Stomach (tissue), 4 donors: ENCODE measurements at regions not wholly inside any gene's neighbourhood (a gene's known extent, or its start where the extent isn't known, plus 50 kb on each side); places are given as distances from the start of the nearest gene placed in this dataset.

Experiments used
- EP300 ChIP-seq: sonication (generic); formaldehyde crosslinking; IDR thresholded peaks from one replicate; pipeline ENCODE4 v1.6.1; 2017; ENCODE audit warnings: antibody characterized with exemption
- POLR2AphosphoS5 ChIP-seq, 3 donors: sonication (generic); formaldehyde crosslinking; IDR thresholded peaks; one replicate each; pipeline ENCODE4 v1.6.1; 2016; ENCODE audit warnings: antibody characterized with exemption in 3 of 3
- TF ChIP-seq, protein P1 (sequence below), 7 experiments: fragments of 450-650 bp in 4 of 7; fragments of 200-600 bp in 3 of 7; sonication (generic) in 3 of 7; IDR thresholded peaks; one replicate each; pipeline ENCODE4 v1.5.1; 2016 to 2019; ENCODE audit warnings: antibody characterized with exemption in 7 of 7, control low read depth in 2 of 7, mild to moderate bottlenecking in 1 of 7

DNA sequence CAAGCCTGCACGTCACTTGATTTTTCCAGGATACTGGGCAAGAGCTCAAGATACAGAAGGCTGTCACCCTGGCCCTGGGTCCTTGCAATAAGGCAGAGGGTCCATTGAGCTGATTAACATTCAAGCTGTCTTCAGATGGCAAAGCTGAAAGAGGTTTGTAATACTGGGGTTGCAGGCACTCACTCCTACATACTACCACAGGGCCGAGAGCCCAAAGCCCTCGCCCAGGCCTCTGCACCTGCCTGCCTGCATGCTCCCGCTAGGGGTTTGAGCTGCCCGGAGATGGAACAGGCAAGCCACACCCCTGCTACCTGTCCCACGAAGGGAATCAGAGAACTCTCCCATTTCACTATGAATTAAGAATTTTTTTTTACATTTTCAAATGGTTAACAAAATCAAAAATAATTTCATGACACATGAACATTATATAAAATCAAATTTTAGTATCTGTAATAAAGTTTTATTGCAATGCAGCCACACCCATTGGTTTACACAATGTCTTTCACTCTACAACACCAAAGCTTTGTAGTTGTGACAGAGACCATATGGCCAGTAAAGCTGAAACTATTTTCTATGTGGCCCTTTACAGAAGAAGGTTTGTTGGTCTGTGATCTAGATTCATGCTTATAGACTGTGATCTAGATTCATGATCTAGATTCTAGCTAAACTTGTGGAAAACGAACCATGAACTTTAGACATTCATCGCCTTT lies 530.4 kb upstream of the IGFBP7 start:
- TF ChIP-seq, protein P1, sequence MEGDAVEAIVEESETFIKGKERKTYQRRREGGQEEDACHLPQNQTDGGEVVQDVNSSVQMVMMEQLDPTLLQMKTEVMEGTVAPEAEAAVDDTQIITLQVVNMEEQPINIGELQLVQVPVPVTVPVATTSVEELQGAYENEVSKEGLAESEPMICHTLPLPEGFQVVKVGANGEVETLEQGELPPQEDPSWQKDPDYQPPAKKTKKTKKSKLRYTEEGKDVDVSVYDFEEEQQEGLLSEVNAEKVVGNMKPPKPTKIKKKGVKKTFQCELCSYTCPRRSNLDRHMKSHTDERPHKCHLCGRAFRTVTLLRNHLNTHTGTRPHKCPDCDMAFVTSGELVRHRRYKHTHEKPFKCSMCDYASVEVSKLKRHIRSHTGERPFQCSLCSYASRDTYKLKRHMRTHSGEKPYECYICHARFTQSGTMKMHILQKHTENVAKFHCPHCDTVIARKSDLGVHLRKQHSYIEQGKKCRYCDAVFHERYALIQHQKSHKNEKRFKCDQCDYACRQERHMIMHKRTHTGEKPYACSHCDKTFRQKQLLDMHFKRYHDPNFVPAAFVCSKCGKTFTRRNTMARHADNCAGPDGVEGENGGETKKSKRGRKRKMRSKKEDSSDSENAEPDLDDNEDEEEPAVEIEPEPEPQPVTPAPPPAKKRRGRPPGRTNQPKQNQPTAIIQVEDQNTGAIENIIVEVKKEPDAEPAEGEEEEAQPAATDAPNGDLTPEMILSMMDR (IDR thresholded peaks at IDR 0.05) = no peak
- TF ChIP-seq EP300 (no peak), POLR2AphosphoS5 (IDR thresholded peaks at IDR 0.05) (no peak)
